PC-3 (cell line): ENCODE measurements at regions not wholly inside any gene's neighbourhood (a gene's known extent, or its start where the extent isn't known, plus 50 kb on each side); places are given as distances from the start of the nearest gene placed in this dataset.

ENCODE experiments used
- EZH2 ChIP-seq: fragments of 300-600 bp; sonication (generic); IDR thresholded peaks from one replicate; pipeline ENCODE4 v1.6.1; 2017; ENCODE audit warnings: antibody characterized with exemption, mild to moderate bottlenecking, low read length; ENCODE audit not compliant: unreplicated experiment
- TF ChIP-seq, protein P1 (sequence below): fragments of 300-600 bp; sonication (generic); conservative IDR thresholded peaks from 2 replicates; pipeline ENCODE4 v1.5.1; 2017; ENCODE audit warnings: antibody characterized with exemption, low read depth, mild to moderate bottlenecking, low read length

DNA sequence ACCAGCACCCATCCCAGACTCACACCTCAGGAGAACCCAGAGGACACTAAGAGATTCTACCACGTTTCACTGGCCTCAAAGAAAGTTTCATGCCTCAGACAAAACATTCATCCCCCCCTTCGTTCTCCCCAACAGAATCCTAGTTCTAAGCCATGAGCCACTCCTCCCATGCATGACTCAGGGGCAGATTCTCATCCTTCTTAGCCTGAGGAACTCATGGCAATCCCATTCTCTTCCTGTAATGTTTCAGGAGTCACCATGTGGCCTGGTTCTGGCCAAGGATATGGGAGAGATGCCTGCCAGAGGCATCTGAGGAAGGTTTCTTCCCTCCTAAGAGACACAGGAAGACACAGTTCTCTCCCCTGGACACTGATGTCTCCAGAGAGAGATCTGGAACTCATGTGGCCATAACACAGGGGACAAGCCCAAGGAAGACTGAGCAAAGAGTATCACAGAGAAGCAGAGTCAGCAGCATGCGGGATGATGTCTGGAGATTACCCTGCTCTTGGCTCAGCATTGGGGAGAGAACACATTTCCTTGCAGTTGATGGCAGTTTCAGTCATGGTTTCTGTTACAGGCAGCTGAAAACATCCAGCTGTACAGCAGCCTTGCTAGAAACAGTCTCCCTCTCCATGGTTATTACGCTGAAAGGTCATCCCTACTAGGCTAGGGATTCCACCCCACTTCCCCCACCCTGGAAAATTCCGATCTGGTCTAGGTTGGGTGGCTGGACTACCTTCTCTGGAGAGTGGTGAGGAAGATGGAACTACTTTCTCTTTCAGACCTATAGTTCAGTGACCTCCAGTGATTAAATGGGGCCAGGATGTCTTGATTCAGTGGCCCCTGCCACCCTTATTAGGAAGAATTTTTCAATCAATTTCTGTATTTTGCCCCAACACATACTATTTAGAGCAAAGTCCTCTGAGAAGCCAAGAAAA, 115.4 kb downstream of the ZNF608 start:
- TF ChIP-seq, protein P1, sequence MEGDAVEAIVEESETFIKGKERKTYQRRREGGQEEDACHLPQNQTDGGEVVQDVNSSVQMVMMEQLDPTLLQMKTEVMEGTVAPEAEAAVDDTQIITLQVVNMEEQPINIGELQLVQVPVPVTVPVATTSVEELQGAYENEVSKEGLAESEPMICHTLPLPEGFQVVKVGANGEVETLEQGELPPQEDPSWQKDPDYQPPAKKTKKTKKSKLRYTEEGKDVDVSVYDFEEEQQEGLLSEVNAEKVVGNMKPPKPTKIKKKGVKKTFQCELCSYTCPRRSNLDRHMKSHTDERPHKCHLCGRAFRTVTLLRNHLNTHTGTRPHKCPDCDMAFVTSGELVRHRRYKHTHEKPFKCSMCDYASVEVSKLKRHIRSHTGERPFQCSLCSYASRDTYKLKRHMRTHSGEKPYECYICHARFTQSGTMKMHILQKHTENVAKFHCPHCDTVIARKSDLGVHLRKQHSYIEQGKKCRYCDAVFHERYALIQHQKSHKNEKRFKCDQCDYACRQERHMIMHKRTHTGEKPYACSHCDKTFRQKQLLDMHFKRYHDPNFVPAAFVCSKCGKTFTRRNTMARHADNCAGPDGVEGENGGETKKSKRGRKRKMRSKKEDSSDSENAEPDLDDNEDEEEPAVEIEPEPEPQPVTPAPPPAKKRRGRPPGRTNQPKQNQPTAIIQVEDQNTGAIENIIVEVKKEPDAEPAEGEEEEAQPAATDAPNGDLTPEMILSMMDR = no peak
- no peak for TF ChIP-seq EZH2
